ENCODE measurements at regions not wholly inside any gene's neighbourhood (a gene's known extent, or its start where the extent isn't known, plus 50 kb on each side); places are given as distances from the start of the nearest gene placed in this dataset.

GRCh38 chr1:47574451-47575165 is 136.8 kb downstream of the FOXD2 start:
- no peak for DNase-seq (ENCODE audit: low spot score)

DNA sequence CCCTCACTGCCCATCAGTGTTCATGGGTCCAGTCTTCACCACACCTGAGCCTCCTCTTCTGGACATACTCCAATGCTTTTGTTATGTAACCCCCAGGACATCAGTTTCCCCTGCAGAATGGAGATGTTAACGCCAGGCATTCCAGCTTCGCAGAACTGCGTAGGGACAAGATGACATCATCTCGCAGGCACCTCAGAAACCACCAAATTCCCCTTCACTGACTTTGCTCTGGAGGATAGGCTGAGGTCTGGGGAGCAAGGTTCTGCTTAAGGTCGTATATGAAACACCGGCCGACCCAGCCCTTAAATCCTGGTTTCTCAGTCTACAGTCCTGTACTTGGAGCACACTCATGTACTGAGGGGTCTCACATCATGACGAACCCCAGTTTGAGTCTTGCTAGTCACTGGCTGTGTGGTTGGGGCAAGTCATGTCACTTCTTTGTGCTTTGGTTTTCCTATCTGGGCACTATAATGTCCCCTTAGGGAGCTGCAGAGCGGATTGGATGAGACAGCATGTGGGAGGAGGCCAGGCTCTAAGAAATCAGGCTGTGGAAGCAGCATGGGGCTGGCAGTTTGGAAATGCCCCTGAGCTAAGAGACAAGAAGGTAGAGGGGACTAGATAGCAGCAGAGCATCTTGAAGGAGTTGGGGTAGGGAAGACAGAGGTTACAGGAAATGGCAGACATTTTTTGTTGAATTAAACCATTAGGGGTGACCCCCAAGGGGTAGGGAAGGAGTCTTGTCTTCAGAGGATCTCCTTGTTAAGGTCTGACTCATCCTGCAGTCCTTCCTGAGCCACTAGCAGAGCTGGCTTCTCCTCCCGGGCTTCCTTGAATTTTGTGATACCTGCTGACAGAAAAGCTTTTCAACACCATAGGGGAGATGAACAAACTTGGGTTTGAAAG is 138.3 kb downstream of the FOXD2 start:
- DNase-seq (ENCODE audit: low spot score) = no peak

DNA sequence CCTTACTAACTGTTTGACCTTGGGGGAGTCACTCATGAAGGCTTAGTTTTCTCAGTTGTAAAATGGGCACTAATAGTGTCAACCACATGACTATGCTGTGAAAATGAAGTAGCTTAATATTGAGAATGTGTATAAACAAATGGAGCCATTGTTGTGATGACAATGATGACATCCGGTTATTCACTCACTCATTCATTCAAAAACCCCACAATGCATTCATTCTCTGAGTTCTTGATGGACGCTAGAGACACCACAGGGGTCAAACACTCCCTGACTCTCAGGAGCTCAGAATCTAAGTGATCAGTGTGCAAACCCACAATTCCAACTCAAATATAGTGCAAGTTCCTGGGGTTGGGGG is 138.9 kb downstream of the FOXD2 start:
- DNase-seq (ENCODE audit: low spot score) = no peak

- DNase-seq (ENCODE audit: low spot score) = no peak
These were observed 139.6 kb downstream of the FOXD2 start for GRCh38 chr1:47577303-47578025.

- no peak for DNase-seq (ENCODE audit: low spot score)
These were observed 140.3 kb downstream of the FOXD2 start for GRCh38 chr1:47578026-47578720.

GRCh38 chr1:47578721-47579419 is 141.0 kb downstream of the FOXD2 start:
- no peak for DNase-seq (ENCODE audit: low spot score)

GRCh38 chr1:47579809-47580208 is 142.0 kb downstream of the FOXD2 start:
- DNase-seq (ENCODE audit: low spot score) = no peak

DNA sequence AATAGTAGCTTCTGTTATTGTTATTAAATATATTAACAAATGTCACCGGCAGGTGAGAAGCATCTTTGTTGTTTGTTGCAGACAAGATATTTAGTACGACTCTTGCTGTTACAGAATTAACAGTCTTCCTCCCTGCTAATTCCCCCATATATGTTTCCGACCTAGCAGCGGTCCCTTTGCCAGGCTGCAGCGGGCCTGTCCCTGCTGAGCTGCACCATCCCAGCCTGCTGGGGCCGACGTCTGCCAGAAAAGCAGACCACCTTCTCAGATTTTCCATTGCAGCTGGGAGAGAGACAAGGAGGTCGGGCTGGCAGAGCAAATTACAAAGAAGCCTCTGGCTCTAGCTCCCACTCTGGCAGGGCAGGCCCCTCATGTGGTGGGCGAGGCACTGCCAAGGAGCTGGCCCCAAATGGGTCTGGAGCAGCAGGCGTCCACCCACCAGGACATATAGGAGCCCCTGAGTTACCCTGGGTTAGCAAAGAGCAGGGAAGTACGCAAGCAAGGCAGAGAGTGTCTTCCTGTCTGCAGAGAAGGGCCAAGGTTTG is 142.7 kb downstream of the FOXD2 start:
- DNase-seq (ENCODE audit: low spot score) = no peak

- no peak for DNase-seq (ENCODE audit: low spot score)
These were observed 145.2 kb downstream of the FOXD2 start for GRCh38 chr1:47582891-47583608.

DNA sequence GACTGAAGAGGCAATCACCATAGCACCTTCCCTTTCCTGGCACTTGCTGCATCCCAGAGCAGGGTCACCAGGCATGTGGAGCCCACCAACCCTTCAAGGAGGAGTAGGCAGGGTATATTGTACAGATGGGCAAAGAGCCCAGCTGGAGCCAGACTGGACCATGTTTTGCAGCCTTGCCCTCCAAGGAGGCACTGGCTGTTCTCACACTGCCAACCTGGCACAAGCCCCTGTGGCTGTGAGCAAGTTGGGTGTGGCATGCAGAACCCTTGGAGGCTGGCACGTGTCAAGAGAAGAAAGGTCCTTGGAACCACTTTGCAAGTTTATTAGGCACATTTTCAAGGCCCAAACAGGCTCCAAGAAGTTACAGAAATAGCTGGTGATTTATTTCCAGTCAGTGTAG is 146.4 kb downstream of the FOXD2 start:
- DNase-seq (ENCODE audit: low spot score) = no peak

- DNase-seq (ENCODE audit: low spot score) = no peak
These were observed 147.5 kb downstream of the FOXD2 start for GRCh38 chr1:47585141-47585902.

- DNase-seq (ENCODE audit: low spot score) = no peak
These were observed 150.2 kb downstream of the FOXD2 start for GRCh38 chr1:47587891-47588582.

GRCh38 chr1:47590523-47591225 is 152.8 kb downstream of the FOXD2 start:
- DNase-seq (ENCODE audit: low spot score) = no peak

DNA sequence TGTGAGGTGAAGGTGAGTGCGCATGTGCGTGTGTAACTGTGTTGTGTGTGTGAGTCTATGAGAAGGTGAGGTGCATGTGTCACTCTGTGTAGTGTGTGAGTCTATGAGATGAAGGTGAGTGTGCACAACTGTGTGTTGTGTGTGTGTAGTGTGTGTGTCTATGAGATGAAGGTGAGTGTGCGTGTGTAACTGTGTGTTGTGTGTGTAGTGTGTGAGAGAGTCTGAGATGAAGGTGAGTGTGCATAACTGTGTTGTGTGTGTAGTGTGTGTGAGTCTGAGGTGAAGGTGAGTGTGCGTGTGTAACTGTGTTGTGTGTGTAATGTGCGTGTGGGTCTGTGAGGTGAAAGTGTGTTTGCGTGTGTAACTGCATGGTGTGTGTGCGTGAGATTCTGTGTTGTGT is 154.0 kb downstream of the FOXD2 start:
- DNase-seq (ENCODE audit: low spot score) = no peak

GRCh38 chr1:47592296-47593012 is 154.6 kb downstream of the FOXD2 start:
- DNase-seq (ENCODE audit: low spot score) = no peak

- no peak for DNase-seq (ENCODE audit: low spot score)
These were observed 155.2 kb downstream of the FOXD2 start for GRCh38 chr1:47593013-47593568.

DNA sequence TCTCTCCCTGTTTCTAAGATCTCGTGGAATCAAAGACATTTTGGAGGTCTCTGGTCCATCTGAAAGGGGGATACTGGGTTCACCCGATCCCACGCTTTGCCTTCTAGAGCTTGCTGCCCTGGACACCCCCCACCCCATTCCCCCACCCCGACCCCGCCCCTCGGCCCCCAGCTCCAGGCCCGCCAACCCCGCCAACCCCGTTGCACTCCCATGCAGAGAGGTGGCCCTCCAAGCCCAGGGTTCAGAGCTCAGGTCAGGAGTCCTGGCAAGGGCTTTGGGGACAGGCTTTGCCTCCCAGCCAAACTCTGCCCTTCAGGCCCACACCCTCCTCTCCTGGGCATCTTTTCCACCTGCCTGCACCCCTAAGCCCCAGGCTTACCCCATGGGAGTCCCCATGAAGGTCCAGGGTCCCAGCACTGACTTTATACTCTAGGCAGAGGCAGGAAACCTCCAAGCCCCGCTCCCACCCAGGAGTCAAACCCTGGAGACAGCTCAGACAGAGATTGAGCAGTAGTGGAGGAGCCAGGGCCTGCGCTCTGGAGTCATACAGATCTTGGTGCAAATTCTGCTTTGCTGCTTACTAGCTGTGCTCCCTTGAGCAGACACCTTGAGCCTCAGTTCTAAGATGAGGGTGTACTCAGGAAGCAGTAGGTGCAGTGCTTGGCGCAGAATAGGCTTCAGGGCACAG is 155.9 kb downstream of the FOXD2 start:
- DNase-seq (ENCODE audit: low spot score) = no peak
